K562 (cell line): ENCODE measurements at regions not wholly inside any gene's neighbourhood (a gene's known extent, or its start where the extent isn't known, plus 50 kb on each side); places are given as distances from the start of the nearest gene placed in this dataset.

Experiments
- ATAC-seq: fragments of 200-7000 bp; cut with Tn5 transposase; 3 replicates; pipeline ENCODE4 v1.9.1; 2020; ENCODE audit warnings: moderate library complexity
- BruUV-seq: library from RNA; stranded (reverse); fragments of 400-500 nt; replicated peaks from 2 replicates; lab custom pipeline; 2021; lab: Mats Ljungman, UMichigan
- CTCF ChIA-PET: fragments of 300-600 bp; formaldehyde crosslinking; extraction: SDS; loops from one replicate; lab custom pipeline; 2021; ENCODE audit warnings: low intra/inter-chr PET ratio; lab: Yijun Ruan, JAX
- POLR2A ChIA-PET: fragments of 300-600, 350-650 bp; sonication (Branson Sonifier 250); formaldehyde crosslinking; extraction: SDS; loops from one replicate; lab custom pipeline; 2021; ENCODE audit warnings: antibody characterized with exemption, inconsistent platforms; lab: Yijun Ruan, JAX
- DNase-seq, 4 experiments: peaks; one replicate each; pipeline versions ENCODE4 v3.0.0 to v3.0.0-alpha.2; 2011 to 2018; ENCODE audit warnings: low spot score in 3 of 4, mixed read lengths in 3 of 4; ENCODE audit errors: extremely low read depth in 1 of 4
- FAIRE-seq: peaks from 2 replicates; lab custom pipeline; 2011; peaks lifted over from hg19 to GRCh38; lab: Jason Lieb, UNC
- H2AFZ ChIP-seq: 2 replicates; pipeline ENCODE4 v1.6.0; 2011; ENCODE audit warnings: low read depth, low read length, control low read depth, inconsistent platforms
- H3K27ac ChIP-seq: fragments of 200-600 bp; 3 replicates; pipeline ENCODE4 v1.8.0; 2011; ENCODE audit warnings: low read depth, mild to moderate bottlenecking, control low read depth, inconsistent platforms, low read length, moderate library complexity, mixed read lengths; ENCODE audit errors: extremely low read depth
- H3K27me3 ChIP-seq, 2 experiments: fragments of 300-600 bp in 1 of 2; 2 replicates in 1 of 2; 3 replicates in 1 of 2; pipeline versions ENCODE4 v1.6.0 to v1.8.0; 2011; ENCODE audit warnings: inconsistent platforms in 2 of 2, low read length in 2 of 2, mild to moderate bottlenecking in 1 of 2, mixed read lengths in 1 of 2, moderate library complexity in 1 of 2; ENCODE audit not compliant: control insufficient read depth in 2 of 2, insufficient read depth in 2 of 2
- H3K36me3 ChIP-seq: fragments of 300-600 bp; 3 replicates; pipeline ENCODE4 v1.8.0; 2011; ENCODE audit warnings: mild to moderate bottlenecking, low read length, inconsistent platforms; ENCODE audit not compliant: control insufficient read depth, insufficient read depth
- H3K4me1 ChIP-seq, 2 experiments: fragments of 200-600 bp in 1 of 2; replicated peaks in 1 of 2; 2 replicates in 1 of 2; 3 replicates in 1 of 2; pipeline versions ENCODE4 v1.5.1 to v1.8.0; 2011; ENCODE audit warnings: inconsistent platforms in 2 of 2, low read length in 2 of 2, mild to moderate bottlenecking in 1 of 2, mixed read lengths in 1 of 2, moderate library complexity in 1 of 2; ENCODE audit not compliant: control insufficient read depth in 2 of 2, insufficient read depth in 2 of 2
- H3K4me2 ChIP-seq: 2 replicates; pipeline ENCODE4 v1.6.1; 2011; ENCODE audit warnings: low read length, control low read depth, inconsistent platforms, mixed read lengths; ENCODE audit not compliant: insufficient read depth
- H3K4me3 ChIP-seq: fragments of 200-600 bp; sonication (generic), shearing (Covaris generic); 2 replicates; pipeline ENCODE4 v1.5.1; 2016; ENCODE audit warnings: control low read depth, inconsistent platforms
- H3K79me2 ChIP-seq: fragments of 200-600 bp; 3 replicates; pipeline ENCODE4 v1.8.0; 2011; ENCODE audit warnings: low read length, inconsistent platforms; ENCODE audit not compliant: control insufficient read depth, insufficient read depth
- H3K9ac ChIP-seq, 2 experiments: 2 replicates each; pipeline versions ENCODE4 v1.6.0 to v1.6.1; 2011; ENCODE audit warnings: low read depth in 2 of 2, low read length in 2 of 2, control low read depth in 1 of 2, inconsistent platforms in 1 of 2, mild to moderate bottlenecking in 1 of 2, mixed read lengths in 1 of 2; ENCODE audit not compliant: insufficient read depth in 1 of 2
- H3K9me1 ChIP-seq: one replicate; pipeline ENCODE4 v1.6.0; 2011; ENCODE audit warnings: inconsistent platforms, mild to moderate bottlenecking, low read length, moderate library complexity; ENCODE audit not compliant: control insufficient read depth, insufficient read depth
- H3K9me3 ChIP-seq: replicated peaks from 2 replicates; pipeline ENCODE4 v1.5.1; 2011; ENCODE audit warnings: low read depth, low read length, inconsistent platforms; ENCODE audit not compliant: control insufficient read depth, insufficient read depth
- H4K20me1 ChIP-seq: replicated peaks from 2 replicates; pipeline ENCODE4 v1.6.1; 2011; ENCODE audit warnings: low read length, inconsistent platforms, mixed read lengths; ENCODE audit not compliant: control insufficient read depth, insufficient read depth
- ARID1B ChIP-seq: fragments of 450-650 bp; IDR thresholded peaks from 2 replicates; pipeline ENCODE4 v1.6.1; 2016; ENCODE audit warnings: antibody characterized with exemption, mild to moderate bottlenecking, inconsistent platforms
- EGR1 ChIP-seq: fragments of 450-650 bp; conservative IDR thresholded peaks from 2 replicates; pipeline ENCODE4 v1.6.1; 2017; ENCODE audit warnings: mild to moderate bottlenecking
- ETV5 ChIP-seq: sonication (generic); formaldehyde crosslinking; IDR thresholded peaks from 2 replicates; pipeline ENCODE4 v1.4.0; 2020; ENCODE audit warnings: low read depth, mild to moderate bottlenecking, missing genetic modification reagents
- FOXA1 ChIP-seq: fragments of 450-650 bp; IDR thresholded peaks from 2 replicates; pipeline ENCODE4 v1.6.1; 2016; ENCODE audit warnings: mild to moderate bottlenecking, borderline replicate concordance
- KDM1A ChIP-seq, 2 experiments: fragments of 450-650 bp; IDR thresholded peaks; 2 replicates each; pipeline ENCODE4 v1.6.1; 2016; ENCODE audit warnings: mild to moderate bottlenecking in 2 of 2
- KDM4B ChIP-seq, 2 experiments: fragments of 450-650 bp in 1 of 2; sonication (generic) in 1 of 2; IDR thresholded peaks; 2 replicates each; pipeline ENCODE4 v1.6.1; 2016 to 2017; ENCODE audit warnings: borderline replicate concordance in 2 of 2, antibody characterized with exemption in 1 of 2, low read depth in 1 of 2, mild to moderate bottlenecking in 1 of 2
- PCBP2 ChIP-seq: fragments of 200-400 bp; formaldehyde crosslinking; IDR thresholded peaks from 2 replicates; pipeline ENCODE4 v1.6.1; 2018; ENCODE audit warnings: low read length, low read depth, mild to moderate bottlenecking, moderate library complexity; ENCODE audit not compliant: poor library complexity, severe bottlenecking
- PML ChIP-seq: IDR thresholded peaks from 2 replicates; pipeline ENCODE4 v1.6.1; 2012; ENCODE audit warnings: low read length, inconsistent platforms
- ZBTB5 ChIP-seq: fragments of 450-650 bp; IDR thresholded peaks from 2 replicates; pipeline ENCODE4 v1.6.1; 2017; ENCODE audit warnings: antibody characterized with exemption
- ZFP1 ChIP-seq: fragments of 450-650 bp; formaldehyde crosslinking; IDR thresholded peaks from 2 replicates; pipeline ENCODE4 v1.4.0; 2020; ENCODE audit warnings: mild to moderate bottlenecking, mixed read lengths
- ZFP36 ChIP-seq: fragments of 150-350 bp; IDR thresholded peaks from 2 replicates; pipeline ENCODE4 v1.6.1; 2018; ENCODE audit warnings: low read length, low read depth; ENCODE audit not compliant: partially characterized antibody
- ZZZ3 ChIP-seq: fragments of 450-650 bp; IDR thresholded peaks from 2 replicates; pipeline ENCODE4 v1.6.1; 2016; ENCODE audit warnings: antibody characterized with exemption, mild to moderate bottlenecking, moderate library complexity
- in situ Hi-C: fragments of 300-500 bp; cut with MboI; formaldehyde crosslinking; loops from 4 replicates; pipeline ENCODE4 v1.15.0; 2018; ENCODE audit warnings: inconsistent platforms, mixed read lengths
- intact Hi-C: fragments of 100-400 bp; cut with micrococcal nuclease; formaldehyde crosslinking; loops from 2 replicates; pipeline ENCODE4 v1.14.2; 2022
- TF ChIP-seq, protein P1 (sequence below), 2 experiments: fragments of 200-800 bp in 1 of 2; sonication (Bioruptor generic) in 1 of 2; sonication (generic) in 1 of 2; formaldehyde crosslinking in 1 of 2; IDR thresholded peaks in 1 of 2; conservative IDR thresholded peaks in 1 of 2; 2 replicates each; pipeline versions ENCODE4 v1.5.0 to v1.6.1; 2016 to 2020; ENCODE audit warnings: missing compliant biosample characterization in 1 of 2, missing genetic modification characterization in 1 of 2, missing genetic modification reagents in 1 of 2
- TF ChIP-seq, protein P2 (sequence below): IDR thresholded peaks from 2 replicates; pipeline ENCODE4 v1.6.1; 2011; ENCODE audit warnings: borderline replicate concordance, low read depth, mild to moderate bottlenecking, moderate library complexity, low read length; ENCODE audit not compliant: insufficient read depth, poor library complexity, severe bottlenecking
- TF ChIP-seq, protein P3 (sequence below), 2 experiments: fragments of 450-650 bp in 1 of 2; sonication (generic) in 1 of 2; formaldehyde crosslinking; conservative IDR thresholded peaks; 2 replicates each; pipeline versions ENCODE4 v1.4.0 to v1.8.1; 2020 to 2022; ENCODE audit warnings: mild to moderate bottlenecking in 1 of 2, missing genetic modification reagents in 1 of 2
- TF ChIP-seq, protein P4 (sequence below): fragments of 250-450 bp; sonication (Bioruptor Pico); IDR thresholded peaks from 2 replicates; pipeline ENCODE4 v1.5.0; 2020; ENCODE audit warnings: mild to moderate bottlenecking

DNA sequence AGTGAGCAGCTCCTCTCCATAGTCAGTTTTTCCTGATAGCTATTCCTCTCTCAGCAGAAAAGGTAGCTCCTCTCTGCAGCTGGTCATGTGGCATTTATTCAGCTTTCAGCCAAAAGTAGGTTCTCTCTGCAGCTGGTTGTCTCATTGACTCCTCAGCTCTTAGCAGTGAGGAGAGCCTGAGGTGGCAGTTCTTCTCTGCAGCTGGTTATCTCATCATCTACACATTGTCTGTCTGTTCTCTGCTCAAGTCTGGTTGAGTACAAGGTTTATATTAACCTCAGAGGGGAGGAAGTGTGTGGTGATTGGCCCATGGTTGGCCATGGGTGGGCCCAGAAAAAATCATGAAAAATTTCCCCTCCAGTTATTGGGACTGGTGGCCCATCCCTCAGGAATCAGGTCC lies 338.3 kb downstream of the KDM5D start:
- CTCF ChIA-PET, result no interaction called here
- Histone ChIP-seq H3K27me3 (no peaks in the 10 kb centered on the region), H3K36me3 (no peaks in the 10 kb centered on the region), H3K27ac (no peak overlapping the region), H3K79me2 (no peaks in the 10 kb centered on the region), H3K4me3 (no peak overlapping the region), H3K9me3 (no peaks in the 10 kb centered on the region), H2AFZ (no peak overlapping the region), H3K4me2 (no peak overlapping the region), H3K4me1 (no peaks in the 10 kb centered on the region), H3K9me1 (no peaks in the 10 kb centered on the region), H4K20me1 (no peaks in the 10 kb centered on the region), H3K9ac (no peak overlapping the region)
- ATAC-seq, result no peak
- intact Hi-C loops (no loop called here), in situ Hi-C loops (no loop called here)
- BruUV-seq, result no TSS peak
- no peak for FAIRE-seq
- DNase-seq, result no peak
- POLR2A ChIA-PET, result no interaction called here
- TF ChIP-seq, protein P1, sequence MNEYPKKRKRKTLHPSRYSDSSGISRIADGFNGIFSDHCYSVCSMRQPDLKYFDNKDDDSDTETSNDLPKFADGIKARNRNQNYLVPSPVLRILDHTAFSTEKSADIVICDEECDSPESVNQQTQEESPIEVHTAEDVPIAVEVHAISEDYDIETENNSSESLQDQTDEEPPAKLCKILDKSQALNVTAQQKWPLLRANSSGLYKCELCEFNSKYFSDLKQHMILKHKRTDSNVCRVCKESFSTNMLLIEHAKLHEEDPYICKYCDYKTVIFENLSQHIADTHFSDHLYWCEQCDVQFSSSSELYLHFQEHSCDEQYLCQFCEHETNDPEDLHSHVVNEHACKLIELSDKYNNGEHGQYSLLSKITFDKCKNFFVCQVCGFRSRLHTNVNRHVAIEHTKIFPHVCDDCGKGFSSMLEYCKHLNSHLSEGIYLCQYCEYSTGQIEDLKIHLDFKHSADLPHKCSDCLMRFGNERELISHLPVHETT (CRISPR knock-in tag; conservative IDR thresholded peaks at IDR 0.05 in 1 of 2, IDR thresholded peaks at IDR 0.05 in 1 of 2), result no peak
- TF ChIP-seq, protein P2, sequence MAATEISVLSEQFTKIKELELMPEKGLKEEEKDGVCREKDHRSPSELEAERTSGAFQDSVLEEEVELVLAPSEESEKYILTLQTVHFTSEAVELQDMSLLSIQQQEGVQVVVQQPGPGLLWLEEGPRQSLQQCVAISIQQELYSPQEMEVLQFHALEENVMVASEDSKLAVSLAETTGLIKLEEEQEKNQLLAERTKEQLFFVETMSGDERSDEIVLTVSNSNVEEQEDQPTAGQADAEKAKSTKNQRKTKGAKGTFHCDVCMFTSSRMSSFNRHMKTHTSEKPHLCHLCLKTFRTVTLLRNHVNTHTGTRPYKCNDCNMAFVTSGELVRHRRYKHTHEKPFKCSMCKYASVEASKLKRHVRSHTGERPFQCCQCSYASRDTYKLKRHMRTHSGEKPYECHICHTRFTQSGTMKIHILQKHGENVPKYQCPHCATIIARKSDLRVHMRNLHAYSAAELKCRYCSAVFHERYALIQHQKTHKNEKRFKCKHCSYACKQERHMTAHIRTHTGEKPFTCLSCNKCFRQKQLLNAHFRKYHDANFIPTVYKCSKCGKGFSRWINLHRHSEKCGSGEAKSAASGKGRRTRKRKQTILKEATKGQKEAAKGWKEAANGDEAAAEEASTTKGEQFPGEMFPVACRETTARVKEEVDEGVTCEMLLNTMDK, result no peak
- no peak for TF ChIP-seq ETV5
- no peak for TF ChIP-seq KDM4B (IDR thresholded peaks at IDR 0.05; ENCODE audit: borderline replicate concordance in 2 of 2, low read depth in 1 of 2)
- TF ChIP-seq KDM1A (IDR thresholded peaks at IDR 0.05), result no peak
- TF ChIP-seq FOXA1, result no peak
- TF ChIP-seq ARID1B, result no peak
- TF ChIP-seq ZFP36, result no peak
- TF ChIP-seq ZFP1 (CRISPR knock-in tag), result no peak
- no peak for TF ChIP-seq ZBTB5
- no peak for TF ChIP-seq PML
- no peak for TF ChIP-seq PCBP2
- no peak for TF ChIP-seq ZZZ3
- TF ChIP-seq, protein P3, sequence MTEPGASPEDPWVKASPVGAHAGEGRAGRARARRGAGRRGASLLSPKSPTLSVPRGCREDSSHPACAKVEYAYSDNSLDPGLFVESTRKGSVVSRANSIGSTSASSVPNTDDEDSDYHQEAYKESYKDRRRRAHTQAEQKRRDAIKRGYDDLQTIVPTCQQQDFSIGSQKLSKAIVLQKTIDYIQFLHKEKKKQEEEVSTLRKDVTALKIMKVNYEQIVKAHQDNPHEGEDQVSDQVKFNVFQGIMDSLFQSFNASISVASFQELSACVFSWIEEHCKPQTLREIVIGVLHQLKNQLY (CRISPR knock-in tag; conservative IDR thresholded peaks at IDR 0.05), result no peak
- TF ChIP-seq, protein P4, sequence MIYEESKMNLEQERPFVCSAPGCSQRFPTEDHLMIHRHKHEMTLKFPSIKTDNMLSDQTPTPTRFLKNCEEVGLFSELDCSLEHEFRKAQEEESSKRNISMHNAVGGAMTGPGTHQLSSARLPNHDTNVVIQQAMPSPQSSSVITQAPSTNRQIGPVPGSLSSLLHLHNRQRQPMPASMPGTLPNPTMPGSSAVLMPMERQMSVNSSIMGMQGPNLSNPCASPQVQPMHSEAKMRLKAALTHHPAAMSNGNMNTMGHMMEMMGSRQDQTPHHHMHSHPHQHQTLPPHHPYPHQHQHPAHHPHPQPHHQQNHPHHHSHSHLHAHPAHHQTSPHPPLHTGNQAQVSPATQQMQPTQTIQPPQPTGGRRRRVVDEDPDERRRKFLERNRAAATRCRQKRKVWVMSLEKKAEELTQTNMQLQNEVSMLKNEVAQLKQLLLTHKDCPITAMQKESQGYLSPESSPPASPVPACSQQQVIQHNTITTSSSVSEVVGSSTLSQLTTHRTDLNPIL (CRISPR knock-in tag), result no peak
- no peak for TF ChIP-seq EGR1
